Keratinocyte (primary cell): ENCODE measurements at regions not wholly inside any gene's neighbourhood (a gene's known extent, or its start where the extent isn't known, plus 50 kb on each side); places are given as distances from the start of the nearest gene placed in this dataset.

Experiments
- DNase-seq: peaks from one replicate; pipeline ENCODE4 v3.0.0-alpha.2; 2011; ENCODE audit warnings: low read depth, missing footprints, low spot score
- FAIRE-seq: peaks from 2 replicates; lab custom pipeline; 2011; peaks lifted over from hg19 to GRCh38; lab: Jason Lieb, UNC
- H2AFZ ChIP-seq: 2 replicates; pipeline ENCODE4 v1.6.0; 2012; ENCODE audit warnings: low read length, control low read depth, inconsistent platforms; ENCODE audit not compliant: control insufficient read depth
- H3K27ac ChIP-seq: 2 replicates; pipeline ENCODE4 v1.5.1; 2011; ENCODE audit warnings: low read length; ENCODE audit not compliant: control insufficient read depth, insufficient read depth
- H3K27me3 ChIP-seq: 3 replicates; pipeline ENCODE4 v1.6.0; 2011; ENCODE audit warnings: low read length; ENCODE audit not compliant: control insufficient read depth, insufficient read depth; ENCODE audit errors: extremely low read depth
- H3K36me3 ChIP-seq, 2 experiments: 2 replicates in 1 of 2; 3 replicates in 1 of 2; pipeline ENCODE4 v1.5.1; 2011; ENCODE audit warnings: low read length in 2 of 2, mild to moderate bottlenecking in 1 of 2; ENCODE audit not compliant: control insufficient read depth in 2 of 2, insufficient read depth in 2 of 2; ENCODE audit errors: extremely low read depth in 1 of 2
- H3K4me1 ChIP-seq: 3 replicates; pipeline ENCODE4 v1.5.1; 2011; ENCODE audit warnings: low read length; ENCODE audit not compliant: control insufficient read depth, insufficient read depth; ENCODE audit errors: extremely low read depth
- H3K4me2 ChIP-seq: 3 replicates; pipeline ENCODE4 v1.6.0; 2011; ENCODE audit warnings: low read depth, low read length; ENCODE audit not compliant: control insufficient read depth, insufficient read depth; ENCODE audit errors: extremely low read depth
- H3K4me3 ChIP-seq, 3 experiments: fragments of 200-600 bp in 1 of 3; sonication (generic) in 1 of 3; 2 replicates in 2 of 3; 3 replicates in 1 of 3; pipeline ENCODE4 v1.5.1; 2011 to 2016; ENCODE audit warnings: low read length in 3 of 3, mild to moderate bottlenecking in 3 of 3, control low read depth in 2 of 3, inconsistent platforms in 1 of 3, low read depth in 1 of 3, mixed read lengths in 1 of 3, mixed run types in 1 of 3, moderate library complexity in 1 of 3; ENCODE audit not compliant: control insufficient read depth in 2 of 3, insufficient read depth in 2 of 3; ENCODE audit errors: extremely low read depth in 1 of 3
- H3K79me2 ChIP-seq: 2 replicates; pipeline ENCODE4 v1.6.0; 2012; ENCODE audit warnings: low read length; ENCODE audit not compliant: control insufficient read depth, insufficient read depth
- H3K9ac ChIP-seq: 3 replicates; pipeline ENCODE4 v1.6.0; 2011; ENCODE audit warnings: low read length; ENCODE audit not compliant: control insufficient read depth, insufficient read depth; ENCODE audit errors: extremely low read depth
- H3K9me1 ChIP-seq: 3 replicates; pipeline ENCODE4 v1.6.0; 2011; ENCODE audit warnings: low read length; ENCODE audit not compliant: control insufficient read depth, insufficient read depth; ENCODE audit errors: extremely low read depth
- H3K9me3 ChIP-seq: 2 replicates; pipeline ENCODE4 v1.5.1; 2012; ENCODE audit warnings: low read depth, low read length; ENCODE audit not compliant: control insufficient read depth
- H4K20me1 ChIP-seq: 3 replicates; pipeline ENCODE4 v1.6.0; 2011; ENCODE audit warnings: low read length; ENCODE audit not compliant: control insufficient read depth, insufficient read depth; ENCODE audit errors: extremely low read depth
- EZH2 ChIP-seq: IDR thresholded peaks from one replicate; pipeline ENCODE4 v1.6.1; 2012; ENCODE audit warnings: inconsistent platforms, mild to moderate bottlenecking, low read length, moderate library complexity
- dilution Hi-C: fragments of 300-500 bp; cut with MboI; formaldehyde crosslinking; loops from one replicate; pipeline ENCODE4 v1.7.0; 2020; ENCODE audit warnings: low sequenced_read_pairs; ENCODE audit not compliant: extremely low pct_ligation_motif_present
- TF ChIP-seq, protein P1 (sequence below), 3 experiments: IDR thresholded peaks in 1 of 3; conservative IDR thresholded peaks in 1 of 3; optimal IDR thresholded peaks in 1 of 3; 2 replicates in 2 of 3; 3 replicates in 1 of 3; pipeline versions ENCODE3 to v1.5.1; 2011; ENCODE audit warnings: low read length in 3 of 3, mild to moderate bottlenecking in 3 of 3, moderate library complexity in 2 of 3, control low read depth in 1 of 3, inconsistent platforms in 1 of 3; ENCODE audit not compliant: insufficient read depth in 2 of 3; ENCODE audit errors: extremely low read depth in 1 of 3

GRCh38 chr2:106960683-106961161, 74.8 kb upstream of the ST6GAL2 start:
- DNase-seq (no peak), FAIRE-seq (no peak)
- no peaks in the 10 kb centered on the region for H4K20me1 ChIP-seq
- H3K4me1 ChIP-seq: no peaks in the 10 kb centered on the region
- no peaks in the 10 kb centered on the region for H3K36me3 ChIP-seq
- no peaks in the 10 kb centered on the region for H3K9me3 ChIP-seq
- dilution Hi-C loops: no loop called here
- no peak overlapping the region for H3K4me3 ChIP-seq
- H3K79me2 ChIP-seq: no peaks in the 10 kb centered on the region
- H3K9ac ChIP-seq: no peak overlapping the region
- TF ChIP-seq EZH2: no peak
- TF ChIP-seq, protein P1, sequence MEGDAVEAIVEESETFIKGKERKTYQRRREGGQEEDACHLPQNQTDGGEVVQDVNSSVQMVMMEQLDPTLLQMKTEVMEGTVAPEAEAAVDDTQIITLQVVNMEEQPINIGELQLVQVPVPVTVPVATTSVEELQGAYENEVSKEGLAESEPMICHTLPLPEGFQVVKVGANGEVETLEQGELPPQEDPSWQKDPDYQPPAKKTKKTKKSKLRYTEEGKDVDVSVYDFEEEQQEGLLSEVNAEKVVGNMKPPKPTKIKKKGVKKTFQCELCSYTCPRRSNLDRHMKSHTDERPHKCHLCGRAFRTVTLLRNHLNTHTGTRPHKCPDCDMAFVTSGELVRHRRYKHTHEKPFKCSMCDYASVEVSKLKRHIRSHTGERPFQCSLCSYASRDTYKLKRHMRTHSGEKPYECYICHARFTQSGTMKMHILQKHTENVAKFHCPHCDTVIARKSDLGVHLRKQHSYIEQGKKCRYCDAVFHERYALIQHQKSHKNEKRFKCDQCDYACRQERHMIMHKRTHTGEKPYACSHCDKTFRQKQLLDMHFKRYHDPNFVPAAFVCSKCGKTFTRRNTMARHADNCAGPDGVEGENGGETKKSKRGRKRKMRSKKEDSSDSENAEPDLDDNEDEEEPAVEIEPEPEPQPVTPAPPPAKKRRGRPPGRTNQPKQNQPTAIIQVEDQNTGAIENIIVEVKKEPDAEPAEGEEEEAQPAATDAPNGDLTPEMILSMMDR (optimal IDR thresholded peaks at IDR 0.05 in 1 of 3, IDR thresholded peaks at IDR 0.05 in 1 of 3, conservative IDR thresholded peaks at IDR 0.05 in 1 of 3; ENCODE audit: extremely low read depth in 1 of 3, insufficient read depth in 2 of 3, low read length in 3 of 3): no peak
- no peak overlapping the region for H3K4me2 ChIP-seq
- no peak overlapping the region for H3K27ac ChIP-seq
- no peaks in the 10 kb centered on the region for H3K9me1 ChIP-seq
- H3K27me3 ChIP-seq: no peaks in the 10 kb centered on the region
- no peak overlapping the region for H2AFZ ChIP-seq

DNA sequence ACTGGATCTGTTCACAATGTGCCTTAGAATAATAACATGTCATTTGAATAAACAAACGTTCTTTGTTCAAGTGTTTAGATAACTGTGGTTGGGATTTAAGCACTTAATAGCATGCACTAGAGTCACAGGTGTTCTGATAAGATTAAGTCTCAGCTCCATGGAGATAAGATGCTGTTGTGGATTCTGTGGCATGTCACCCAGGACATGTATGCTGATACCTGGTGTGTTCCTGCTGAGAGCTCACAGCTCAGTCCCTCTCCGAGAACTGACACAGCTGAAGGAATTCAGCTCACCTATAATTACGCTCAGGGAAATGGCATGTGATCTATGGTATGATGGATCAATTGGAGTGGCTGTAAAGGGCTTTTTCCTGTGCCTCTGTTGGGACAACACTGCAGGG, 75.4 kb upstream of the ST6GAL2 start:
- dilution Hi-C loops: no loop called here
- FAIRE-seq: no peak
- Histone ChIP-seq H3K4me1 (no peaks in the 10 kb centered on the region), H3K36me3 (no peaks in the 10 kb centered on the region), H3K79me2 (no peaks in the 10 kb centered on the region), H2AFZ (no peak overlapping the region), H3K4me2 (no peak overlapping the region), H3K27me3 (no peaks in the 10 kb centered on the region), H3K9ac (no peak overlapping the region), H3K9me1 (no peaks in the 10 kb centered on the region), H3K4me3 (no peak overlapping the region), H3K27ac (no peak overlapping the region), H4K20me1 (no peaks in the 10 kb centered on the region), H3K9me3 (no peaks in the 10 kb centered on the region)
- no peak for DNase-seq
- TF ChIP-seq, protein P1 (optimal IDR thresholded peaks at IDR 0.05 in 1 of 3, IDR thresholded peaks at IDR 0.05 in 1 of 3, conservative IDR thresholded peaks at IDR 0.05 in 1 of 3; ENCODE audit: extremely low read depth in 1 of 3, insufficient read depth in 2 of 3, low read length in 3 of 3): no peak
- TF ChIP-seq EZH2: no peak
